Transverse colon (tissue), 4 donors: ENCODE measurements at regions not wholly inside any gene's neighbourhood (a gene's known extent, or its start where the extent isn't known, plus 50 kb on each side); places are given as distances from the start of the nearest gene placed in this dataset.

ENCODE experiments used
- DNase-seq: peaks from one replicate; pipeline ENCODE4 v3.0.0-alpha.2; 2019
- H3K27ac ChIP-seq, 4 donors: fragments of 200-600 bp; sonication (generic); 2 replicates each; pipeline ENCODE4 v1.5.1; 2016 to 2018; ENCODE audit warnings: inconsistent platforms in 4 of 4
- H3K27me3 ChIP-seq: fragments of 200-600 bp; sonication (generic); 2 replicates; pipeline ENCODE4 v1.5.1; 2017; ENCODE audit warnings: inconsistent platforms
- H3K36me3 ChIP-seq, 4 donors: fragments of 200-600 bp; sonication (generic); 2 replicates each; pipeline ENCODE4 v1.5.1; 2017 to 2019; ENCODE audit warnings: inconsistent platforms in 4 of 4
- H3K4me1 ChIP-seq, 4 donors: fragments of 200-600 bp; sonication (generic); 2 replicates each; pipeline ENCODE4 v1.5.1; 2017 to 2020; ENCODE audit warnings: inconsistent platforms in 4 of 4
- H3K4me3 ChIP-seq, 4 donors: fragments of 200-600 bp; sonication (generic); 1 replicate in 1 of 4; 2 replicates in 3 of 4; pipeline versions ENCODE4 v1.5.1 to v1.6.1; 2017 to 2019; ENCODE audit warnings: inconsistent platforms in 4 of 4
- H3K9me3 ChIP-seq, 2 donors: fragments of 200-600 bp; sonication (generic); 2 replicates each; pipeline ENCODE4 v1.5.1; 2017 to 2019; ENCODE audit warnings: inconsistent platforms in 2 of 2
- EP300 ChIP-seq: sonication (generic); formaldehyde crosslinking; IDR thresholded peaks from one replicate; pipeline ENCODE4 v1.6.1; 2017; ENCODE audit warnings: antibody characterized with exemption, low read depth
- POLR2A ChIP-seq: fragments of 450-650 bp; IDR thresholded peaks from one replicate; pipeline ENCODE4 v1.6.1; 2016; ENCODE audit warnings: antibody characterized with exemption, mild to moderate bottlenecking, moderate library complexity
- POLR2AphosphoS5 ChIP-seq, 3 donors: sonication (generic); formaldehyde crosslinking; IDR thresholded peaks; one replicate each; pipeline ENCODE4 v1.6.1; 2016; ENCODE audit warnings: antibody characterized with exemption in 3 of 3
- WGBS, 2 donors: methylation state at CpG; one replicate each; pipeline ENCODE4 v1.1.5; 2018; ENCODE audit warnings: low coverage in 1 of 2; 5-methylcytosine and 5-hydroxymethylcytosine counted together
- in situ Hi-C, 4 donors: fragments of 200-750 bp; cut with MboI; loops; one replicate each; pipeline versions ENCODE4 v1.15.0 to v1.15.1; 2017; ENCODE audit warnings: low sequenced_read_pairs in 3 of 4, low pct_ligation_motif_present in 1 of 4, low pct_unique_long_range_greater_than_20kb in 1 of 4
- intact Hi-C: fragments of 100-400 bp; cut with DNase I; formaldehyde crosslinking; loops from one replicate; pipeline ENCODE4 v1.15.1; 2023; ENCODE audit warnings: low total_unique reads
- TF ChIP-seq, protein P1 (sequence below), 5 experiments: fragments of 200-600 bp in 3 of 5; fragments of 450-650 bp in 2 of 5; sonication (generic) in 3 of 5; IDR thresholded peaks; 1 replicate in 2 of 5; 2 replicates in 3 of 5; pipeline ENCODE4 v1.5.1; 2016 to 2017; ENCODE audit warnings: antibody characterized with exemption in 5 of 5, inconsistent platforms in 3 of 5, mild to moderate bottlenecking in 2 of 5, moderate library complexity in 1 of 5

DNA sequence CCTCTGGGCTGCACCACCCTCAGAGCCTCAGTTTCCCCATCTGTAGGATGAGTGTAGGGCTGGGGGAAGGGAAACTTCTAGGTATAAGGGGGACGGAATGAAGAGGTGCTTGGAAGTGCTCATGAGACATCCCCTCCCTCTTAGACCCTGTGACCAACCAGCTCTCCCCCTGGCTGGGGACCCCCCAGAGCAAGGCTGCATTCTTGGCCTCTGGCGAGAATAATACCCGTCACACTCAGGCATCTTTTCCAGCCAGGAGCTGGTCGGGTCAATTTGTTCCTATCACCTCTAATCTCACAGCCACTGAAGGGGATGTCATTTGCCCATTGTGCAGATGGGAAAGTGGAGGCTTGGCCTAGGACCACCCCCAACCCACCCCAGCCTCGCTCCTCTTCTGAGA lies 443.0 kb downstream of the PTPRU start:
- no peaks in the 10 kb centered on the region for H3K36me3 ChIP-seq
- H3K27ac ChIP-seq = no peak overlapping the region
- DNase-seq = no peak
- in situ Hi-C loops = no loop called here
- WGBS, 2 donors = 74% methylated on average over 5 of the region's 5 CpGs; no CpG with 5 or more reads in 1 of the 2 donors
- H3K4me1 ChIP-seq = no peaks in the 10 kb centered on the region
- no peak for TF ChIP-seq POLR2A
- no peak for TF ChIP-seq EP300
- TF ChIP-seq, protein P1, sequence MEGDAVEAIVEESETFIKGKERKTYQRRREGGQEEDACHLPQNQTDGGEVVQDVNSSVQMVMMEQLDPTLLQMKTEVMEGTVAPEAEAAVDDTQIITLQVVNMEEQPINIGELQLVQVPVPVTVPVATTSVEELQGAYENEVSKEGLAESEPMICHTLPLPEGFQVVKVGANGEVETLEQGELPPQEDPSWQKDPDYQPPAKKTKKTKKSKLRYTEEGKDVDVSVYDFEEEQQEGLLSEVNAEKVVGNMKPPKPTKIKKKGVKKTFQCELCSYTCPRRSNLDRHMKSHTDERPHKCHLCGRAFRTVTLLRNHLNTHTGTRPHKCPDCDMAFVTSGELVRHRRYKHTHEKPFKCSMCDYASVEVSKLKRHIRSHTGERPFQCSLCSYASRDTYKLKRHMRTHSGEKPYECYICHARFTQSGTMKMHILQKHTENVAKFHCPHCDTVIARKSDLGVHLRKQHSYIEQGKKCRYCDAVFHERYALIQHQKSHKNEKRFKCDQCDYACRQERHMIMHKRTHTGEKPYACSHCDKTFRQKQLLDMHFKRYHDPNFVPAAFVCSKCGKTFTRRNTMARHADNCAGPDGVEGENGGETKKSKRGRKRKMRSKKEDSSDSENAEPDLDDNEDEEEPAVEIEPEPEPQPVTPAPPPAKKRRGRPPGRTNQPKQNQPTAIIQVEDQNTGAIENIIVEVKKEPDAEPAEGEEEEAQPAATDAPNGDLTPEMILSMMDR (IDR thresholded peaks at IDR 0.05) = no peak
- TF ChIP-seq POLR2AphosphoS5 (IDR thresholded peaks at IDR 0.05) = no peak
- intact Hi-C loops = no loop called here
- no peak overlapping the region for H3K4me3 ChIP-seq
- H3K27me3 ChIP-seq = peaks cover 3% of the 10 kb centered on the region
- no peaks in the 10 kb centered on the region for H3K9me3 ChIP-seq

DNA sequence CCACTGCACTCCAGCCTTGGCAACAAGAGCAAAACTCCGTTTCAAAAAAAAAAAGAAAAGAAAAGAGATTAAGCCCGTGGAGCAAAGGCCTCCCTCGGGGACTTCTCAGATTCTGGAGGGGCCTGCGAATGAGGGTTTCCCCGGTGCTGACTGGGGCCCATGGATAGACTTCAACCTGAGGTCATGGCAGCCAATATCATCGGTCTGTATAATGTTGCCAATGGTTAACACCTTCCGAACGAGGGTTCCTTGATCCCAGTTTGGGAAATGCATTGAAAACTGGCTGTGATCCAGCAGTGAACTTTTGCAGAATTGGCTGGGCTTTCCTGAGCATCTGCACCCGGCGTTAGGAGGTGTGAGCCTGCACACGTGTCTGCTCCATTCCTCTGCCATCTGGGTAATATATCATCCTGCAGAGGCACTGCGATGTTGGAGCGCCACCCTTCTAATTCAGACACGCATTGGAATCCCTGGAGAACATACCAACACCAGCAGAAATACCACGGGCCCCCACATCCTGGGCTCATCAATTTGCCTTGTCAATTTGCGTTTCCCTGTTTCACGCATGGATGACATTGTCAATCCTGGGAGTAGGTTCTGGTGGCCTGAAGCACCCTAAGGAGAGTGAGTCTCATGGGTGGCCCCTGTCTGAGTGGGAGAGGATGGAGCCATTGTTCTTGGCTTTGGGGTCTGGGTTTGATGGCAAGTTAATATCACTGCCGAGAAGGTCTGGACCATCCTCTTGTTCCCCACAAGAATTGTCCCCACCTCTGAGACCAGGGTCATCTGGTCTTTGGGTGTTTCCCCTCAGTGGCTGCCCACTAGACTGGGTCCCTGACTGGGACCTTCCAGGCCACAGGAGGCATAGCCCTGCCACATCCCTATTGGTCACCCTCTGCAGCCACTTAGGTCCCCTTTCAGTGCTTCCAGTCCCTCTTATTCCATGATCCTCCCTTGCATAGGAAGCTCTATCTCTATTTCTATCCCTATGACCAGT lies 441.0 kb downstream of the PTPRU start:
- intact Hi-C loops = no loop called here
- DNase-seq = no peak
- Histone ChIP-seq H3K27me3 (no peaks in the 10 kb centered on the region), H3K27ac (no peak overlapping the region), H3K36me3 (no peaks in the 10 kb centered on the region), H3K4me1 (no peaks in the 10 kb centered on the region), H3K9me3 (no peaks in the 10 kb centered on the region), H3K4me3 (no peak overlapping the region)
- 59 to 60% methylated on average over 5 to 18 of the region's 18 CpGs for WGBS, 2 donors
- TF ChIP-seq, protein P1 (IDR thresholded peaks at IDR 0.05) = no peak
- TF ChIP-seq EP300 = no peak
- TF ChIP-seq POLR2AphosphoS5 (IDR thresholded peaks at IDR 0.05) = no peak
- no peak for TF ChIP-seq POLR2A
- in situ Hi-C loops = no loop called here

DNA sequence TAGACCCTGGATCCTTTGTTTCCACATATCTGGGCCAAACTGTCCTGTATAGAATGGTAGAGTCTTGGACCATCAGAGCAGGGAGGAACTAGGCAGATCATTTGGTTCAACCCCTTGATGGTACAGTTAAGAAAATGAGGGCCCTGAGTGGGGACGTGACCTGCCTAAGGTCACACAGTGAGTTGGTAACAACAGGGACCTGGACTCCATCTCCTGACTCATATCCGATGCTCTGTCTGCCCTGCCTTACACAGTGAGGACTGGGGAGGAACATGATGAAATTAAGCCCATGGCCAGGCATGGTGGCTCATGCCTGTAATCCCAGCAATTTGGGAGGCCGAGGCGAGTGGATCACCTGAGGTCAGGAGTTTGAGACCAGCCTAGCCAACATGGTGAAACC lies 440.2 kb downstream of the PTPRU start:
- Histone ChIP-seq H3K27me3 (no peaks in the 10 kb centered on the region), H3K27ac (no peak overlapping the region), H3K4me1 (no peaks in the 10 kb centered on the region), H3K36me3 (no peaks in the 10 kb centered on the region), H3K4me3 (no peak overlapping the region), H3K9me3 (no peaks in the 10 kb centered on the region)
- no peak for DNase-seq
- intact Hi-C loops (no loop called here), in situ Hi-C loops (no loop called here)
- 64% methylated on average over 3 of the region's 4 CpGs; no CpG with 5 or more reads in 1 of the 2 donors for WGBS, 2 donors
- TF ChIP-seq POLR2A = no peak
- TF ChIP-seq, protein P1 (IDR thresholded peaks at IDR 0.05) = no peak
- no peak for TF ChIP-seq POLR2AphosphoS5 (IDR thresholded peaks at IDR 0.05)
- no peak for TF ChIP-seq EP300

DNA sequence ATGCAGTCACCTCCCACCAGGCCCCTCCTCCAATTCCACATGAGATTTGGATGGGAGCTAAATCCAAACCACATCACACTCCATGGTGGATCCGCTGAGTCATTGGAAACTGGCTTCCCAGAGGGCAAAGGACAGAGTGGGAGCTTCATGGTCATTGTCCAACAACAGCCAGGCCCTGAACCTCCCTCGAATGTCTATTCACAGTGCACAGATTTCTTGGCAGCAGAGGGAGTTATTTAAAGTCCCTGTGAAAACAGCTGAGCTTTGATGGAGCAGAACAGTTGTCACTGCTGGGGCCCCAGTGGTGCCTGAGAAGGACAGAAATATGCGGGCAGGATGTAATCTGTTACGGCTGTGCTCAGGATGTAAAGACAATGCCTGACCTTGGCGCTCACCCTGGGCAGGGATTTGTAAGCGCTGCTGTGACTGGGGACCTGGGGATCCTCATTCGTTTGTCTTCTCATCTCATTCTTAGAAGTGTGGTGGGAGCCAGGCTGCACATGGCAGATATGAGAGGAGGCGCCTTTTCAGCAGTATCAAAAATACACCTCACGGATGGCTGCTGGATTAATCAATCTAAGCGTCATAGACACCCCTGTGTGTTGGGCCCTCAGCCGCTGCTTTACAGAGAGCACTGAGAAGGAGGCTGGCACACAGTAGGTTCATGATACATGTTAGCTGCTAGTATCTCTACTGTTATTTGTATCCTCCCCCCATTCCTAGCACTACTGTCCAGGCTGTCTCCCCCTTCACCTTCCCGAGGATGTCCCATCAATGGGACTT lies 439.4 kb downstream of the PTPRU start:
- in situ Hi-C loops = no loop called here
- TF ChIP-seq POLR2AphosphoS5 (IDR thresholded peaks at IDR 0.05) = no peak
- TF ChIP-seq EP300 = no peak
- TF ChIP-seq, protein P1 (IDR thresholded peaks at IDR 0.05) = no peak
- no peak for TF ChIP-seq POLR2A

More for the DNA sequence above, 439.4 kb downstream of the PTPRU start:
- Histone ChIP-seq H3K36me3 (no peaks in the 10 kb centered on the region), H3K27ac (no peak overlapping the region), H3K4me1 (no peaks in the 10 kb centered on the region), H3K4me3 (no peak overlapping the region), H3K27me3 (no peaks in the 10 kb centered on the region), H3K9me3 (no peaks in the 10 kb centered on the region)
- 57 to 73% methylated on average over 5 to 12 of the region's 12 CpGs for WGBS, 2 donors
- intact Hi-C loops = no loop called here
- no peak for DNase-seq
